Astrocyte of the spinal cord (primary cell): ENCODE measurements at regions not wholly inside any gene's neighbourhood (a gene's known extent, or its start where the extent isn't known, plus 50 kb on each side); places are given as distances from the start of the nearest gene placed in this dataset.

Experiments
- DNase-seq: peaks from one replicate; pipeline ENCODE4 v3.0.0; 2011; ENCODE audit warnings: low read depth, low spot score
- H3K4me3 ChIP-seq: 2 replicates; pipeline ENCODE4 v1.5.1; 2011; ENCODE audit warnings: low read depth, mild to moderate bottlenecking, low read length, moderate library complexity
- in situ Hi-C: cut with HindIII; loops from 2 replicates; pipeline ENCODE4 v1.10.0; 2017; ENCODE audit warnings: low sequenced_read_pairs
- TF ChIP-seq, protein P1 (sequence below): IDR thresholded peaks from 2 replicates; pipeline ENCODE4 v1.5.1; 2012; ENCODE audit warnings: low read depth, mild to moderate bottlenecking, low read length, inconsistent platforms

DNA sequence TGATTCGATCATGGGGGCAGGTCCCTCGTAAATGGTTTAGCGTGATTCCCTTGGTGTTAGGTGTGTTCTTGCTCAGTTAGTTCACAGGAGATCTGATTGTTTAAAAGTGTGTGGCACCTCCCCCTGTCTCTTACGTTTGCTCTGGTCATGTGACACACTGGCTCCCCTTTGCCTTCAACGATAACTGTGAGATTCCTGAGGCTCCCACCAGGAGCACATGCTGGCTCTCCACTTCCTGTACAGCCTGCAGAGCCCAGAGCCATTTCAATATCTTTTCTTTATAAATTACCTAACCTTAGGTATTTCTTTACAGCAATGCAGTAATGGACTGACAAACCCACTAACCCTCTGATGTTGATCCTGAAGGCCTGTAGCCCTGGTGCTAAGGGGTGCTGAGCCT is 141.9 kb downstream of the FCRL5 start:
- TF ChIP-seq, protein P1, sequence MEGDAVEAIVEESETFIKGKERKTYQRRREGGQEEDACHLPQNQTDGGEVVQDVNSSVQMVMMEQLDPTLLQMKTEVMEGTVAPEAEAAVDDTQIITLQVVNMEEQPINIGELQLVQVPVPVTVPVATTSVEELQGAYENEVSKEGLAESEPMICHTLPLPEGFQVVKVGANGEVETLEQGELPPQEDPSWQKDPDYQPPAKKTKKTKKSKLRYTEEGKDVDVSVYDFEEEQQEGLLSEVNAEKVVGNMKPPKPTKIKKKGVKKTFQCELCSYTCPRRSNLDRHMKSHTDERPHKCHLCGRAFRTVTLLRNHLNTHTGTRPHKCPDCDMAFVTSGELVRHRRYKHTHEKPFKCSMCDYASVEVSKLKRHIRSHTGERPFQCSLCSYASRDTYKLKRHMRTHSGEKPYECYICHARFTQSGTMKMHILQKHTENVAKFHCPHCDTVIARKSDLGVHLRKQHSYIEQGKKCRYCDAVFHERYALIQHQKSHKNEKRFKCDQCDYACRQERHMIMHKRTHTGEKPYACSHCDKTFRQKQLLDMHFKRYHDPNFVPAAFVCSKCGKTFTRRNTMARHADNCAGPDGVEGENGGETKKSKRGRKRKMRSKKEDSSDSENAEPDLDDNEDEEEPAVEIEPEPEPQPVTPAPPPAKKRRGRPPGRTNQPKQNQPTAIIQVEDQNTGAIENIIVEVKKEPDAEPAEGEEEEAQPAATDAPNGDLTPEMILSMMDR: no peak
- in situ Hi-C loops: no loop called here
- no peak for DNase-seq
- no peak overlapping the region for H3K4me3 ChIP-seq

DNA sequence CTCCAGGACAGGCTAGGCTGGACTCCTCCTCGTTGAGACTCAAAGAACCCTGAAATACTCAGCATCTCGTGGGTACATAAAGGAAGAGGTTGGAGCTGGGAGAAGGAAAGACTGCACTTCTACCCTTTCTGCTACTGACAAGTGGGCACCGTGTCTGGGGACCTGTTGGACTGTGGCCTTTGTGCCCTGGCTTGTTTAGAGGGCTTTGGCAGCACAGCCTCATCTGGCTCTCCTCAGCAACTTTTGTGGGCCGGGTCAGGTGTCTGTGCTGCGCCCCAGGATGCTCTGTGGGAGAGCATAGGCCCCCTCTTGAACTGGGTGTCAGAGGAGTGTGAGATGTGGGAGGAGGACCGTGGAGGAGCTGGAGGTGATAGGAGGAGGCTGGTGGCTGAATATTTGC is 142.4 kb downstream of the FCRL5 start:
- no peak for DNase-seq
- TF ChIP-seq, protein P1: no peak
- no peak overlapping the region for H3K4me3 ChIP-seq
- in situ Hi-C loops: no loop called here

DNA sequence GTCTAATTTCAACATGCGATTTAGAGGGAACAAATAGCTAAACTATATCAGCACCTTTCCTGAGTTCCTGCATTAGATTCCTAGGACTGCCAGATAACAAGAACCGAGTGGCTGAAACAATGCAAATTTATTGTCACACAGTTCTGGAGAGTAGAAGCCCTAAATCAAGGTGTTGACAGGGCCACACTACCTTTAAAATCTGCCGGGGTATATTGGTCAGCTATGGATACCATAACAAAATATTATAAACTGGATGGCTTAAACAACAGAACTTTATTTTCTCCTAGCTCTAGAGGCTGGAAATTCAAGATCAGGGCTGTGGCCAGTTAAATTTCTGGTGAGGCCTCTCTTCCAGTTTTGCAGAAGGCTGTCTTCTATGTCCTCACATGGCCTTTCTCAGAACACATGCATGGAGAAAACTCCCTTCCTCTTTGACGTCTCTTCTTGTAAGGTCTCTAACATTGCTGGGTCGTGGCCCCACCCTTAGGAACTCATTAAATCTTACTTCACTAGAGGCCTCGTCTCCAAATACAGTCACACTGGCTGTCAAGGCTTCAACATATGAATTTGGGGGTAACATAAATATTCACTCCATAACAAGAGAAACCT is 144.3 kb downstream of the FCRL5 start:
- in situ Hi-C loops: no loop called here
- no peak overlapping the region for H3K4me3 ChIP-seq
- TF ChIP-seq, protein P1: no peak
- DNase-seq: no peak

DNA sequence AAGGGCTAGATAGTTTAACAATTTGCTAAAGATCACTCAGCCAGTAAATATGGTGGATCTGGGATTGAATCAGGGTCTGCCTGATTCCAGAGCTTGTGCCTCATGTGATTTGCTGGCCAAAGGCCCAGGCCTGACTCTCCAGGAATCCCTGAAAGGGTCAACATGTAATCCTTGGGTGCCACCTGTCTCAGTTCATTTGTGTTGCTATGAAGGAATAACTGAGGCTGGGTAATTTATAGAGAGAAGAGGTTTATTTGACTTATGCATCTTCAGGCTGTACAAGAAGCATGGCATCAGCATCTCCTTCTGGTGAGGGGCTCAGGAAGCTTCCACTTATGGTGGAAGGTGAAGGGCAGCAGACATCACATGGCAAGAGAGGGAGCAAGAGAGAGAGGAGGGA is 144.9 kb downstream of the FCRL5 start:
- TF ChIP-seq, protein P1: no peak
- no peak overlapping the region for H3K4me3 ChIP-seq
- no peak for DNase-seq
- in situ Hi-C loops: no loop called here

DNA sequence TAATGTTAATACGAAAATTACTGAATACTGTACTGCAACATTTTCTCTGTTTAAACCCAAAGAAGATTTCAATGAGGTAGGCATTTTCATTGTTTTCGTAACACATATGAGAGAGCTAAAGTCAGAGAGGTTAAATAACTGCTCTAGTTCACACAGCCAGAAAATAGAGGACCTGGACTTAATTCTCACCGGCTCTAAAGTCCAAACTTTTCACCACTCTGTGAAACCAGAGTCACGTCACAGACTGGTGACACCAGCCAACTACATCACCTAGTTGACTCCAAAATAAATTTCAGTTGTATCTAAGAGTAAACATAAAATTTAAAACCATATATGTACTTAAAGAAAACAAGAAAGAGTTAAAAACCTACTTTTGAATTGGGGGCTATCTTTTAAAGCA is 146.7 kb downstream of the FCRL5 start:
- in situ Hi-C loops: no loop called here
- no peak overlapping the region for H3K4me3 ChIP-seq
- DNase-seq: no peak
- TF ChIP-seq, protein P1: no peak

DNA sequence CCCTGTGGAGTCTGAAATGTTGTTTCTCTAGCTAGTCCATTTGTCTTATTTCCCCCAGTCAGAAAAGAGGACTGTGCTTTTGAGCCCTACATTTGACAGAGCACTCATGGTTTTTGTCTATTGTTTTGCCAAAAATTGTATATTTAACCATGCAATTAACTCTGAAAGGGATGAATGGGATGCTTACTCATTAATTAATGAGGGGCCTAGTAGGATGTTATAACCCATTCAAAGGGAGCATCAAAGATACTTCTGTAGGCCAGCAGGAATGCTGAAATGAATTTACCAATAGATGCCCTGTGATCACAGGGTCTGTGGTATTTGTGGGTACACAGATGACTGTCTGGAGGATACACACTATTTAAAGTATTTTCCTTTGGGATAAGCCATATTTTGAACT is 147.7 kb downstream of the FCRL5 start:
- no peak overlapping the region for H3K4me3 ChIP-seq
- TF ChIP-seq, protein P1: no peak
- in situ Hi-C loops: no loop called here
- DNase-seq: no peak

DNA sequence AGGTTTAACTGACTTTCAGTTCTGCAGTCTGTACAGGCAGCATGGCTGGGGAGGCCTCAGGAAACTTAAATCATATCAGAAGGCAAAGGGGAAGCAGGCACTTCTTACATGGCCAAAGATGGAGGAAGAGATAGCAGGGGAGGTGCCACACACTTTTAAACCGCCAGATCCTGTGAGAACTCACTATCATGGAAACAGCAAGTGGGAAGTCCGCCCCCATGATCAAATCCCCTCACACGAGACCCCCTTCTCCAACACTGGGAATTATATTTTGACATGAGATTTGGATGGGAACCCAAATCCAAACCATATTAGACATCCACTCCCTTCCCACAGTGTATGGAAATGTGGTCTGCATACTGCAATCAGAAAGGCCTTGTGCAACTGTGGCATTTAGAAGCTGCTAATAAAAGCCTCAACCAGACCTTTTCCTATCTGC is 148.2 kb downstream of the FCRL5 start:
- DNase-seq: no peak
- TF ChIP-seq, protein P1: no peak
- no peak overlapping the region for H3K4me3 ChIP-seq
- in situ Hi-C loops: no loop called here
